GM19372 (cell line): ENCODE measurements at regions not wholly inside any gene's neighbourhood (a gene's known extent, or its start where the extent isn't known, plus 50 kb on each side); places are given as distances from the start of the nearest gene placed in this dataset.

Experiments
- ATAC-seq: cut with Tn5 transposase; IDR thresholded peaks from one replicate; pipeline ENCODE4 v1.9.1; 2021; ENCODE audit warnings: mild to moderate bottlenecking, low read depth, moderate library complexity; ENCODE audit not compliant: unreplicated experiment

- no peak for ATAC-seq
Observed at GRCh38 chr18:71809711-71810110, 734.4 kb downstream of the CBLN2 start.

DNA sequence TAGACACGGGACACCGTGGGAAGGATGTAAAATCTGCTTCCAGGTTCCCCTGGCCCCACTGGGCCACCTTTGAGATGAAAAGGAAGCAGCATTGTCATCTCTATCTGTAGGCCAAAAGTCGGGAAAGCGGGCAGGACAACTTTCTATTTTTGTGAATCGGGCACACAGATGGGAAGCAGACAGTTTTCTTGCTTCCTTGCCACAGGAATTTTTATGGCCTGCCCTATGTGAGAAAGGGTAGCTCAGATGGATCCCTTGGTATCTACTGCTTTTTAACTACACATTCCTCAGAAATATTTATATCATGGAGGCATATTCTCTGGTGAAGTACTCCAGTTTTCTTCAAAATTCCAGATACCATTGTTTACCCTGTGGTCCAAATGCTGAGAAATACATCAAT lies 735.5 kb downstream of the CBLN2 start:
- no peak for ATAC-seq

DNA sequence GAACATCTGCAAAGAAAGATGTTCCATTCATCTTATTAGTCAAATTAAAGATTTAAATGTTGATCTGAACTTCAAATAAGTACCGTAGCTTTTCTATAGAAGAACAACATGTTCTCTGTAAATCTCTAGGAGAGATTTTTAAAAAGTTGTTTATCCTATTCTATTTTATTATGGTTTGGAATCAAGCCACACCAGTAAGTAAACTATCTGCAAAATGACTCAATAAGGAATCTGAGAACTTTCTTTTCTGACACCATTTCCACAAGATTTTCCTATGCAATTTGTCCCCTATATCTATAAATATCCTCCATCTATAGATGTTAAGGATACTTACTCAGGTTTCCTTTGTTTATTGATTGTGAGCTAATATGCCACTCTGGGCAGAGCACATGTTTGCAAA lies 736.6 kb downstream of the CBLN2 start:
- ATAC-seq, result no peak

GRCh38 chr18:71798986-71799673 lies 745.0 kb downstream of the CBLN2 start:
- ATAC-seq, result no peak

GRCh38 chr18:71797554-71797953 lies 746.6 kb downstream of the CBLN2 start:
- no peak for ATAC-seq

- ATAC-seq, result no peak
Observed at GRCh38 chr18:71784777-71785176, 759.4 kb downstream of the CBLN2 start.

- no peak for ATAC-seq
Observed at GRCh38 chr18:71760541-71760940, 783.6 kb downstream of the CBLN2 start.

GRCh38 chr18:71754246-71754645 lies 789.9 kb downstream of the CBLN2 start:
- no peak for ATAC-seq

DNA sequence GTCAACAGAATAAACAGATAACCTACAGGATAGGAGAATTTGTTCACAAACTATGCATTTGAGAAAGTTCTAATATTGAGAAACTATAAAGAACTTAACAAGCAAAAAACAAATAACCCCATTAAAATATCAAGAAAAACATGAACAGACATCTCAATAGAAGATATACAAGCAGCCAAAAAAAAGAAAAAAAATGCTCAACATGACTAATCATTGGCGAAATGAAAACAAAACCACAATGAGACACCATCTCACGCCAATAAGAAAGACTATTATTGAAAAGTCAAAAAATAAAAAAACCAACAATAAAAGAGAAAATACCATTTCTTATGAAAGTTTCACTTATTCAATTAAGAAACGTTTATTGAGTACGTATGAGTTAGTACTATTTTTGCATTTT lies 800.5 kb downstream of the CBLN2 start:
- ATAC-seq, result no peak

- no peak for ATAC-seq
Observed at GRCh38 chr18:71729611-71730010, 814.5 kb downstream of the CBLN2 start.

- ATAC-seq, result no peak
Observed at GRCh38 chr18:71727909-71728308, 816.2 kb downstream of the CBLN2 start.

DNA sequence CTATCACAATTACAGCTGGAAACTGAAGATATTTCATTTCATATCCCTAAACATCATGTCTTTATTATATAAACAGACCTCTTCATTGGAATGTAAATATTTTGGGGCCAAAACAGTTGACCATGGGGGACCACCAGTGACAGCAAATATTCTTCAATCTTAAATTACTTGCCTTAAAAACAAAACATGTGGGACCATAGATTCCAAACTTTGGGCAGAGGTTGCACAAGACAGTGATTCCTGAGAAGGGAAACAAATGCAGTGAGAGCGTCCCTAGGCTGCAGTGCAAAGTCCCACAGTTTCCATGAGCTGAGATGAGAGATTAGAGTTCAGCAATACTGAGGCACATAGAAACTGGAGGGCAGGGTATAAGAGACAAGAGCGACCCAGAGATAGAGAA lies 818.9 kb downstream of the CBLN2 start:
- ATAC-seq, result no peak

DNA sequence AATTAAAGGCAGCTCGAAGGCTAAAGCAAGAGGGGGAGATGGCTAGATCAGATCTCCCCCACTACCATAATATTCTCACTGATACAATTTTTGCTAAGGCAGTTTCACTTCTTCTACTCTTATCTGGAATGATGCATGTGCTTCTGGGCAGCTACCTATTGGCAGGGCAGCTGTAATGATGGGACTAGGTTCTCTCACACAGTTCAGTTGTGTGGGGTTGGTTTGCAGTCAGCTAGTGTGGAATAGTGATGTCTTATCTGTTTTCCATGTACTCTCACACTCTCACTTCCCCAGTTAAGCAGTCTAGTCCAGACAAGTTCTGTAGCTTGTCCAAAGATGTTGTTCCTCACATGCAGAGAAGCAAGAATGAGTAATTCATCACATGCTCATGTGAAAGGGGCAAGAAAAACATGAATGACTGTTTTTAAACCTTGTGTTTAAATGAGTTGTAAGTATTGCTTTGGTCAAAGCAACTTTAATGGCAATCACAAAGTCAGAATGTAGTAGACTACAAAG lies 836.1 kb downstream of the CBLN2 start:
- no peak for ATAC-seq

DNA sequence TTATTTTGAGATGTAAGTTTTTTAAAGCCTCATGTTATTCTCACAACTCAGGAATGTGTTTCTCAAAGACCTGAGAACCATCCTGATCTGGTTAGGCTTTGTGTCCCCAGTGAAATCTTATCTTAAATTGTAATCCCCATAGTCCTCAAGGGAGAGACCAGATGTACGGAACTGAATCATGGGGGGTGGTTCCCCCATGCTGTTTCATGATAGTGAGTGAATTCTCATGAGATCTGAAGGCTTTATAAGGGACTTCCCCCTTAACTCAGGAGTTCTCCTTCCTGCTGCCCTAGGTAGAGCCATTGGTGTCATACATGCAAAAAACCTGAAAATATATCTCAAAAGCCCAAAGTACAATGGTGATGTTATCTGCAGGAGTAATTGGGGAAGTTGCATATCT lies 836.7 kb downstream of the CBLN2 start:
- no peak for ATAC-seq

DNA sequence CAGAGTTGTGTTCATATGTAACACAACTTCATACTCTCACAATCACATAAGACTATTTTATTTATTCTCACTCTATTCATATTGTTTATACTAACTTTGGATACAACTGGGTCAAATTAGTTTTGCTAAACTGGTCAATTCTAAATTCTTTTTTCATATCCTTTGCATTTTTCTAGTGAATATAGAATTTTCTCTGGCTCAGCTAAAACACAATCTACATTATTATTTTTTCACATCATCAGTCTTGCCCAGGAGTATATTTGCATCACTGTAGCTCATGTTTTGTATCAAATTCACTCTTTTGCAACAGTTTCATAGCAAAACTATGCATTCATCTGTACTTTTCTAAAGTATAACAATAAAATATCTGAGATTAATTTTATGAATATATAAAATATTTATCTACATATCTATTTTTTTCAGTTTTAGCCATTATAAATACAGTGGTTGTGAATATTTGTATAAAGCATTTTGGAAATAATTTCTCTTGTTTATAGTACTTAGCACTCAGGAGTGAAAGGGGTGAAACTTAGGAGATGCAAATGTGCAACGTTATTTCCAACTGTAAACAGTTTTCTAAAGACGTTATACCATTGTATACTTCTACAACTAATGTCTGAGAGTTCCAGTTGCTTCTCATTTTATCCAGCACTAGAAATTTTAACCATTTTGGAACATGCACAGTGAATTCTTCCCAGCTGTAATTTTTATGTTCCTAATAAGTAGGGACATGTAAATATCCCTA lies 854.6 kb downstream of the CBLN2 start:
- no peak for ATAC-seq

DNA sequence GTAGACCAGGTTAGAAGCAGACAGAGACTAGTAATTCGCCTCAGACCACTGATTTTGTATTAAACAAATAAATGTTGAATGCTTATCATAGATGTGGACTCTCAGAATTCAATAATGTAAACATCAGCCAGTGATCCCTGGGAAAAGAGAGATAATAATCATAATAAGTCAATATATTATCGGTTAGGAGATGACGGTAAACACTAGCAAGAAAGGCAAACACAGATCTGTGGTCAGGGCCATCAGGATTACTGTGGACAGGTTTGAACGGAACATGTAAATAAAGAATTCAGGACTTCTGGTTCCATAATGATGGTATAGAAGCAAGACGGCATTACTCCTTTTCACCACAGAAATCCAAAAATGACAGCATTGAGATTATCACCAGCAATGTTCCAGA lies 861.6 kb downstream of the CBLN2 start:
- no peak for ATAC-seq

DNA sequence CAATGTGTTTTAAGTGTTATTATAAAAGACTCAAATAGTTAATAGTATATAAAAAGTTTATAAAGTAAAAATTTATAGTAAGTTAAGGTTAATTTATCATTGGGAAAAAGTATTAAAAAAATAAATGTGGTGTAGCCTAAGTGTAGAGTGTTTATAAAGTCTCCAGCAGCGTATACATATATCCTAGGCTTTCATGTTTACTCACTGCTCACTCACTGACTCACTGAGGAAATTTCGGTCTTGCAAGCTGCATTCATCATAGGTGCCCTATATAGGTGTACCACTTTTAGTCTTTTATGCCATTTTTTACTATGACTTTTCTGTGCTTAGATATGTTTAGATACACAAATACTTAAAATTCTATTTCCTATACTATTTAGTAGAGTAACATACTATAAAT lies 866.0 kb downstream of the CBLN2 start:
- no peak for ATAC-seq

DNA sequence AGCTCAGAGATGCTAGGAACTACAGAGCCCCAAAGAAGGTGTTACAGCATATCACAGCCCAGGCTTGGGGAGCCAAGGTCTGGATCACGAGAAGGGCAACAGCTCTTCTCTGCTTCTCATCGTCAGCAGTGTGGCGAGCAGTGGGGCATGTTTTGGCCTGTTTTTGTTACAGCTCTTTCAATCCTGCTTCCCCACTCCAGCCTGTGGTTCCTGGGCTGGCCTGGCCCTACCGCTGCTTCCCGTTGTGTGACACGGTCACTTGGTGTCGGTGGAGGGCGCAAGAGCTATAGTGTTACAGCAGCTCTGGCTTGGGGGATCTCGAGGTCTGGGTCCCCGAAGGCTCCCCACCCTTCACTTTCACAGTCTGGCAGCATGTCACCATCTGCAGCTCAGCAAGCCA lies 870.2 kb downstream of the CBLN2 start:
- no peak for ATAC-seq

DNA sequence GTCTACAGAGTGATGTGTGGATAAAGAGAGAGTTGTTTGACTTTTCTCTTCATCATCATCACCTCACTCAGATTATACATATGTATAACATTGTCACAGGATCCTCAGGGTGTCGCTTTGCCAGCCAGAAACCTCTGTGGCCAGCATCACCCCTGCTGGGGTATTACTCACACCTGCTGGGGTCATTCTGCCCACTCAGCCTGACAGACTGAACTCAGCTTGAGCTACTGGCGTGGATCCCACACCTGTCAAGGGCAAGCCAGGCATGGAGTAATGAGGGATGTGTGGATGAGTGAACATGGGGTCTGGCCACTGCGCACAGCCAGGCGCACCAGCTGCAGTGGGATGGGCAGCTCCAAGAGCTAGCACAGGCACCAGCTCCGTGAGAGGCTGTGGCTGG lies 870.6 kb downstream of the CBLN2 start:
- ATAC-seq, result no peak

DNA sequence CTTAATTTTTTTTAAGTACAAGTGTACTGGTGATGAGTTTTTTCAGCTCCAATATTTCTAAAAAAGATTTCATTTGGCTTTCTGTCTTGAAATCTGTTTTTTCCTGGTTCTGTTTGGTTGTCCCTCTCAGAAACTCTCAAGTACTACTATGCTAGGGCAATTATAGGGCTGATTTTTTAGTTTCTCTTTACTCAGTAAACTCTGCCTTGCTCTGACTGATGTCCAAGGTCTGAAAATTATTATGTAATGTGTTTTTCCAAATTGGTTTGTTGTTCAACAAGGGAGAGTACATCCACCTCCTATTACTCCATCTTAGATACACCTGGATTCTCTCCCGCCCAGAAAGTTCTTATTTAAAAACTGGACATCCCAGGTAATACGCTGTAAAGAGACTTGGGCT lies 877.7 kb downstream of the CBLN2 start:
- no peak for ATAC-seq

DNA sequence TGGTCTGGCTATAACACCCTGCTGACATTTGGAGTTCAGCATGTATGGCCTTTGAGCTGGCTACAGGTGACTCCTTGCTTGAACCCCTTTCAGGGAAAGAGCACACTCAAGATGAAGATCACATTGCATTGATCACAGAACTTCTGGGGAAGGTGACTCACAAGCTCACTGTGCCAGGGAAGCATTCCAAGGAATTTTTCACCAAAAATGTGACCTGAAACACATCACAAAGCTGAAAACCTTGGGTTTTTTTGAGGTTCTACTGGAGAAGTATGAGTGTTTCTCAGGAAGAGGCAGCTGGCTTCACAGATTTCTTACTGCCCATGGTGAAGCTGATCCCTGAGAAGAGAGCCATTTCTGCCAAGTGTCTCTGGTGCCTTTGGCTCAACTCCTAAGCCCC lies 879.0 kb downstream of the CBLN2 start:
- ATAC-seq, result no peak

DNA sequence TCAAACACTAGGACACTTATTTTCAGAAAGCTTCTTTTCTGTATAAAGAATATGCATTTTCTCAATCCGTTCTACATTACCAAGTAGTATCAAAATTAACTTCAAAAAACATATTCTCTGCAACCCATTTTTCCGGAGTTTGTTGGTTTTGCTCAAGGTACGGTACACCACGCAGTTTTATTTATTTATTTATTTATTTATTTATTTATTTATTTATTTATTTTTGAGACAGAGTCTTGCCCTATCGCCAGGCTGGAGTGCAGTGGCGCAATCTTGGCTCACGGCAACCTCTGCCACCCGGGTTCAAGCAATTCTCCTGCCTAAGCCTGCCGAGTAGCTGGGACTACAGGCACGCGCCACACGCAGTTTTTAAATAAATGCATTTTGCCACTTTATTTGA lies 900.3 kb downstream of the CBLN2 start:
- ATAC-seq, result no peak
